CD4-positive, alpha-beta T cell treated with Interleukin-10 for 1 hour (primary cell): ENCODE measurements at regions not wholly inside any gene's neighbourhood (a gene's known extent, or its start where the extent isn't known, plus 50 kb on each side); places are given as distances from the start of the nearest gene placed in this dataset.

Experiments used
- DNase-seq: peaks from one replicate; pipeline ENCODE4 v3.0.0-alpha.2; 2020

DNA sequence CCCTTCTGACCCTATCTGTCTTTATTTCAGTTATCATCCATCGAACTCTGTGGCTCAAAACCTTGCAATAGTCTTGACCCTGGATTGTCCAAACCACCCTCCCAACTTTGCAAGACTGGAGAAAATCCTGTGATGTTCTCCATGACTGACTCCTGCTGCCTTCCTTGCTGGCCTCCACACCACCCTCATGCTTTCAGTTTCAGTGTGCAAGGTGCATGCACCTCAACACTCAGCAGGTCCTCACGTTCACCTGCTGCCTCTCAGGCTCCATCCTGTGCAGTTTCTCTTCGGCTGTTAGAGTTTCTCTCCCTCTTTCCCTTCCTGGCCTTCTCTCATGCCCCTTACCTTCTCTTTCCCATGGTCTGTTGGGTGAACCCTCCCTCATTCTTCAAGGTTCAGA, 59.4 kb upstream of the ASIC2 start:
- no peak for DNase-seq

DNA sequence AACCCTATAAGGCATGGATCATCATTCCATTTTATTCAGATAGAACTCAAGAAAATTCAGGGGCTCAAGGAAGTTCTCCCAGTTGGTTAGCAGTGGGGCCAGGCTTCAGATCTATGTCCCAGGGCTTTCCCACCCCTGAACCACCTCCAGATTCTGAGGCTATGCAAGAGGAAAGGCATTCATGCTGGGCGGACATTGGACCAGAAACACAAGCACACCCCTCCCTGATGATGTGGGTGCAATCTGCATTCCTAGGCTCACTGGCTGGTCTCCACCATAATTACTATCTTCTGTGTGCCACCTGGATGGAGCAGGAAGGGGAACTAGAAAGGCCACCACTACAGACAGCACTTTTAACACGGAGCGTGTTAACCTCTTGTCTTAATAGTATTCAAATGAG, 63.2 kb upstream of the ASIC2 start:
- no peak for DNase-seq

DNA sequence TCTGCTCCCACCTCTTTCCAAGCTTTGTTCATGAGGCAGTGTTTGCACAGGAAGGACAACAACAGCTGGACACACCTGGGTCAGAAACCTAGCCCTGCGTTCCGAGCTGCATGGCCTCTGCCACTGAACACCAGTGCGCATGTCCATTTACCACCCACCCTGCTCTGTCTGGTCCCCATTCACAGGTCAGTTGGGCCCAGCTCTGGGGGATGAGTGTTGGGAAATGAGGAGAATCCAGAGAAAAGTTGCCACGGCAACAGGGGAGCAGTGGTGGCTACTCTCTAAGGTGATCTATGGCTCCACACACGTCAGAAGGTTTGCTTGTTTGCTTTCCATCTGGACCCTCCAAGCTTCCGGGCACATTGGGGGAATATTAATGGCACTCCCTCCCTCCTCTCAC, 70.4 kb upstream of the ASIC2 start:
- no peak for DNase-seq

DNA sequence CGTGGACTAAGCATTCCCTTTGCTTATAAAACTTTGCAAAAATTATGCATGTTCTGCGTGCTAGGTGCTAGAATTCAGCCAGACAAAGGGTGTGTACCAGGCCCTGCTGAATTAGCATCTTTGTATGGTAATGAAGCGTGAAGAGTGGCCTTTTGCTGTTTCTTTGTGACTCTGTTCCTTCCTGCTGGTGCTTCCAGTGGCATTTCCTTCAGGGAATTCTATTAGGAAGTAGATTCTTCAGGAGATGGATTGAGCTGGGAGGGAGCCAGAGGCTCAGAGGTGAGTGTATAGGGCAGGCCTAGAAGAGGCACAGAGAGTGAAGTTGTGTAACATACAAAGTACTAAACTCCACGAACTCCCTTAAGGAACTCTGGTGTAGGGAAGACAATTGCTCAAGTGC, 73.9 kb upstream of the ASIC2 start:
- no peak for DNase-seq

DNA sequence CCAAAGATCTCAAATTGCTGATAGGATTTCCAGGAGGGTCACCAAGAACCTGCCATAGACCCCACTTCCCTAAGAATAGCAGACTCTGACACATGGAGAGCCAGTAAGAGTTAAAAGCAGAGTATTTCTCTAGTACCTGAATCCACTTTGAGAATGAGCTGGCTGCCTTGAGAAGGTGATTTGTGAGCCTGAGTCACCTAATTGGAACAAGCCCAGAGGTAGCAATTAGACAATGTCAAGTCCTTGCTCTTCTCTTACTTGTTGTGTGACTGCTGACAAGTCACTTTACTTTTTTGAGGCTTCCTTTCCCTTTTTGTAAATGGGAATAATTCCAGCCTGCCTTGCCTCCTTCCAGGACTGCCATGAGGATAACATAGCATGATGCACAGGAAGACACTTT, 76.1 kb upstream of the ASIC2 start:
- DNase-seq = no peak

DNA sequence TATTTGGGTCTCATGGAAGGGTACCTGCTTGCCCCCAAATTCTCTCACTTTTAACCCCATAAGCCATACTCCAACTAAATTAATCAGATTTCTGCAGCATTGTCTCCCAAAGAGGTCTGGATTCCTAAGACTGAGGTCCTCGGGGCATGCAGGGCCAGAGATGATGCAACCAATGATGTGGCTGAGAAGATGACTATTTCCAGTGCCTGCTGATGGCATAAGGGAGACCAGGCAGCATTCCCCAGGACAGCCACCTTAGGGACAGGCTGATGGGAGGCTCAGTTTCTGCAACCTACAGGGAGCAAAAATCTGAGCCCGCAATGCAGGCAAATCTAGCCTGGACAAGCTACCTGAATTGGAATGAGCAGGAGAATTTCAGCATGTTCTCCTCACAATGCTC, 76.8 kb upstream of the ASIC2 start:
- no peak for DNase-seq

DNA sequence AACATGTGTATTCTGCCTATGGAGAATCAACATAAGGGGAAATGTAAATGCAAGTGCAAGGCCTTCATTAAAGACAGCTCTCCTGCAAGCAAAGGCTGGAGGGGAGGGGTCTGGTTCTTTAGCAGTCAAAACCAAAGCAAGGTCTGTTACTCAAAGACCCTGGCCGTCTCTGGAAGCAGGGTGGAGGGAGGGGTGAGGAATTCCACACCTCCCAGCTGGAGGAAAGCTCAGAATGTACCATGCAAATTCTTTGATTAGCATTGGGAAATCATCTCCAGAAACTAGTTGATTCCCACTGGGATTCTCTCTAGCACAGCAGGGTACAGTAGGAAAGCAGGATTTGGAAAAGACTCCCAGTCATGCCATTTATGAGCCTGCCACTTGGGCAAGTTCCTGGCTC, 77.3 kb upstream of the ASIC2 start:
- no peak for DNase-seq

DNA sequence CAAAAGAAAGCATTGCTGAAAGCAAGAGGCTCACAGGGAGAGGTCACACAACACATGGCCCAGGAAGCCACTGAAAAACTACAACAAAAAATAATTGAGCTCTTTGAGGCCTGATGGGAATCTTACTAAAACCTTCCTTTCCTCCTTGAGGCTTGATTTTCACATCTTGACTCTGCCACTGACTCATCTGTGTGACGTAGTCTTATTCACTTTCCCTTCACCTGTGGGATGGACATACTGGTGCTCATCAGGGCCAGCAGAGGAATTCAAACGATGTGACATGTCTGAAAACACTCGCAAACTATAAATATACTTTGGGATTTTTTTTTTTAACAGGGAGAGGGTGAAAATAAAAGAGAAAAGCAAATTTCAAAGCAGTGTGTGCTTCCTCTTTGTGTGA, 78.3 kb upstream of the ASIC2 start:
- DNase-seq = no peak

DNA sequence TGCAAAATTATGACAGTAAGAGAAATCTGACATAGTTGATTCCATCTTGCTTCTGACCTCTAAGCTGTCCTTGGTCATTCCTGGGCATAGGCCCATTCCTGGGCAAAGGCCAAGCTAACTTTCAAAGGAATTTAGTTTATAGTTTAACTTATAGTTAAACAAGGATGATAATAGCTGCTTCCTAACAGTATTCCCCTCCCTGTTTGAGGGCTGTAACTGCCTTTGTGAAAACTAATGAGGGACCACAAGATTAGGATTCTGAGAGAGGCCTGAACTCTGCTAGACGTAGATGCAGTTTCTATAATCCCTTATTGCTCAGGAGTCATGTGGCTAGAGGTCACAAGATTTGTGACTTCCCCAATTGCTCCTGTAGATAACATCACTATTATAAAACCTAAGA, 80.2 kb upstream of the ASIC2 start:
- no peak for DNase-seq

DNA sequence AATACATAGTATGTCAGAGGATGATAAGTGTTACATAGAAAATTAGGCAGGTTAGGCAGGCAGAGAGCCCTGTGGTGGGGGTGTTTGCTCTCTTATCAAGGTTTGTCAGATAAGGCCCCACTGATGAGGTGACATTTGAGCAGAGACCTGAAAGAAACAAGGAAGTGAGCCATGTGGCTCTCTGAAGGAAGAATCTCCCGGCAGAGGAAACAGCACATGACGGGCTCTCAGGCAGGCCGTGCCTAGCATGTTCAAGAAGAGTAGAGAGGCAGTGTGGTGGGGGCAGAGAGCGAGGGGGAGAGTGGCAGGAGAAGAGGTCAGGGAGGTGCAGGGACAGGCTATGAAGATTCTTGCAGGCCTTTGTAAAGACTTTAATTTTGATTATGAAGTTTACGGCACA, 82.0 kb upstream of the ASIC2 start:
- no peak for DNase-seq

DNA sequence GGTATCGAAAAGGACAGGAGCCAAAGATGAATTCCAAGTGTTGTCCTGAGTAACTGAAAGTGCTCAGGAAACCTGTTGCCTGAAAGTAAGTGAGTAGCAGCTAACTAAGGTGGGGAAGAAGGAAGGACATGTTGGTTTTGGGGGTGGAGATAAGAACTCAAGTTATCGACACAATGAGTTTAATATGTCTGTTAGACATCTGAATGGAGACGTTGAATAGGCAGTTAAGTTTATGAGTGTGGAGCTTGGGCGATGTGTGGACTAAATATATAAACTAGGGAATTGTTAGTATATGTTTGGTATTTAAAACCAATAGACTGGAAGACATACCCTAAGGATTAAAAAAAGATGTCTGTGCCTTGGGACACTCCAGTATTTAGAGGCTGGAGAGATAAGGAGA, 82.7 kb upstream of the ASIC2 start:
- no peak for DNase-seq

DNA sequence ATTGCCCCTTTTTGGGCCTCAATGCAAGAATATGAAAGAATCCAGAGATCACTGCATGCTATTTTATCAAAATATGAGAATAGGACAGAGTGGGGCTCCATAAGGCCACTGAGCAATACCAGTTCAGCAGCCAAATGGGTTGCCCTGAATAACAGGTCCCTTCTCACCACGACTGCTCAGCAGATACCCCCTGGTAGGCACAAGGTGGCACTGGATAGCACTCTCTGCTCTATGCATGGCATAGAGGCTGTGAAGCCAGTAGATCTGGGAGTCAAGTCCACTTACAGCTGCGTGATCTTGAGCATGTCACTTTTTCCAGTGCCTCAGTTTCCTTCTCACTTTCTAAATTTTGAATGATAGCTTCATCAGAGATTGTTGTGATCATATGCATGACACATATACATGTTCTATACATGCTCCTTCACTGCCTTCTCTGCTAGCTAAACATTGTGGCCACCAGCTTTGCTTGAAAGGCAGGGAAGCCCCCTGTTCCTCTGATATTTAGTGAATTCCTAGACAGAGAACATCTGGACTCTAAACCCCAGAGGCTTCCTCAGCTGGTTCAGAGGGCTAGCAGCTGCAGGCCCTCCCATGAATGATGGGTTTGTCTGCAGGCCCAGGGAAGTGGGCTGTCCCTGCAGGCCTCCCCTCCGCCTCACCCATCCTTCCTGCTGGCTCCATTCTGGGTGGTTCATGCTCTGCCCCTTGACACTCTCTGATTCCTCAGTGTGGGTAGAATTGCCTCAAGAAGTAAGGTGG, 84.9 kb upstream of the ASIC2 start:
- no peak for DNase-seq

DNA sequence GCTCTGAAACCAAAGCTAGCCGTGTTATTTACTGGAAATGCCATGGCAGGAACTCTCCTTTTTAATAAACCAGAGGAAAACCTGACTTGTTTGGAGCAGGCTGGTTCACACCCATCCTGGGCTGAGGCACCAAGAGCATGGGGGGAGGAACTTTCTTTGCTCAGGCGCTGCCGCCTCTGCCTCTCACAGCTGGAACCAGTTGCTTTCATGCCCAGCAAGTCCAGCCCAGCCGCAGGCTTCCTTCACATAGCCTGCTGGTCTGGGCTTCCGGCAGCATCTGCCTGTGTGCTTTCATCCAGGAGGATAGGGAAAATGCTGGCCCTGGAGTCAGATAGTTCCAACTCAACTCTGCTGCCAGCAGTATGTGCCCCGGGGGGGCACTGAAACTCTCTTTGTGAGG, 88.1 kb upstream of the ASIC2 start:
- DNase-seq = no peak

DNA sequence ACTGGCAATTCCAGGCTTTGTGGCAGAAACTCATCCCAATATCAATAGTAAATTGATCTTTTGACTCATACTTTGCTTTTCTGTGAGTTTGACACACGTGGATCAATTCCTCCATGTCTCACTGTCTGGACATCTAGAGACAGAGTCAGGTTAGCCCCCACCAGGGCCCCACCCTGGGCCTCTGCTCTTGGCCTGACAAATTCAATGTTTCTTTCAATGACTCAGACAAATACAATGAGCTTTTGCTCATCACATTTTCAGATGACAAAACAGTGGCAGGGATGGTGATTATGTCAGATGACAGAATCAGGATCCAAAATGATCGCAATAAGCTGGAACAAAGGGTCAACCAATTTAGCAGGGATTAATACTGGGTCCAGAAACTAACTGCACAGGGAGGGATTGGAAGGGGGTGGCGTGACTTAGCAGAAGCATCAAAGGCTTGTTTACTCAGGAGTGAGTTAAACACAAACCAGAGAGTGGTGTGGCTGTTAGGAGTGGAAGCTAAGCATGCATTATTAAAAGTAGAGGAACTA, 90.5 kb upstream of the ASIC2 start:
- DNase-seq = no peak

DNA sequence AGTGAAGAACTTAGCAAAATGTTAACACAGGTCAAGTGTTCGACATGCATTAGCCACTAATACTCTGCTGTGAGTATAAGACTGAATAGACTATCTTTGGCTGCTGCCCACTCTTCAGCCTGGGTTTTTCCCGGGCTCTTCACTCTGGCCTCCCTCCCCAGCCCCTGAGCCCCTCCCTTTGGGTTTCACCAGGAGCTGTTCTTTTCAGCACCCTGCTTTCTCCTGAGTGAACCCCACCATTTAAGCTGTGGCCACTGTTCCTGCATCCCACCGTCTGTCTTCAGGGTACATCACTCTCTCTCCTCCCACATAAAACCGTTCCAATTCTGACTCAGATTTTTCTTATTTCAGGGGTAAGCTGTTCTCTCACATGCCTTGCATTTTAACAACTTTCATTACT, 92.0 kb upstream of the ASIC2 start:
- no peak for DNase-seq

DNA sequence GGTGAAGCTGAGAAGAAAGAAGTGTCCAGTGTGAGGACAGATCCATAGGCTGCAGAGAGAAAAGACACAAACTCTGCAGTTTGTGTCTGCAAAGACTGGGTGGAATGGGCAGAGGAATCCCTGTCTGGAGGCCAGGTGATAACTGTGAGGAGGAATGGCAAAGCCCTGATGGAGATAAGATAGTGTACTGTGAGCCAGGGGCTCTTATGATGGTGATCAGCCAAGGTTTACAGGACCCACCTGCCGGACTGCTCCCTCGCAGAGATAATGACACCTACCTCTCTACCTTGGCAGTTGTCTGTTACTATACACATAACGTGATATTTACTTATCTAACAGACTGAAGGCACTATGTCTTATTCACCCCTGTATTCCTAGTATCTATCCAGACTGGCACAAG, 92.6 kb upstream of the ASIC2 start:
- DNase-seq = no peak

DNA sequence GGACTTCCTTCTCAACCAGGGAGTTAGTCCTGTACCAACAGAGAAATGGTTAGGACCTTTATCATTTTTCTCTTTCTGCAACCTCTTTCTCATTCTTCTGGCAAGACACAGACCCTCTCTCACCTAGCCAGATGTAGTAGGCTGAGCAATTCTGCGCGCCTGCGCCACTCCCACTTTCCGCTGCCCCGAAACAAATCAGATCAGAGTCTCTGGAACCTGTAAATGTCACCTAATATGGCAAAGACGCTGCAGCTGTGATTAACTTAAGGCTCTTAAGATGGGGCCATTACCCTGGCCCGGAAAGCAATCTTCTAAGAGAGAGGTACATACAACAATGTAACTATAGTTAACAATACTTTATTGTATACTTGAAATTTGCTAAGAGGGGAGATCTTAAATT, 94.3 kb upstream of the ASIC2 start:
- no peak for DNase-seq

DNA sequence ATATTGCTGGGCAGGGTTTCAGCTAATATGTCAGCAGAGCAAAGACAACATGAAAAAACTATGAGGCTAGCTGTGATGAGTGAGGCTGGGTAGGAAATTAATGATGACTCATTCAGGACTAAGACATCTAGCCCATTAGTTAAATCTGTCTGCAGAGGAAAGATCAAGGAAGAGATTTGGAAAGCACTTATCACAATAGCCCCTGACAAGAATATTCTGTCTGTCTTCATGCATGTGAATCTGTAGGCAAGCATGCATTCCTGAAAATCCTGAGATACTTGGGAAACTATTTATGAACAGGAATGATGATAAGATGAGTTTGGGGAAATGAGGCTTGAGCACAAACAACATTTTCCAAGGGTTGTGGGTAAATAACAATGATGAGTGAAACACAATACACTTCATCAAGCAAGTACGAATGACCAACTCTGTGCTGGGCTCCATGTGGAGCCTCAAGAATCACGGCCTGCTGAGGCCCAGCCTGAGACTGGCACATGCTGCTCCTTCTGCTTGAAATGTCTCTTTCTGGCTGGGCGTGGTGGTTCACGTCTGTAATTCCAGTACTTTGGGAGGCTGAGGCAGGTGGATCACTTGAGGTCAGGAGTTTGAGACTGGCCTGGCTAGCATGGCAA, 96.5 kb upstream of the ASIC2 start:
- DNase-seq = no peak

DNA sequence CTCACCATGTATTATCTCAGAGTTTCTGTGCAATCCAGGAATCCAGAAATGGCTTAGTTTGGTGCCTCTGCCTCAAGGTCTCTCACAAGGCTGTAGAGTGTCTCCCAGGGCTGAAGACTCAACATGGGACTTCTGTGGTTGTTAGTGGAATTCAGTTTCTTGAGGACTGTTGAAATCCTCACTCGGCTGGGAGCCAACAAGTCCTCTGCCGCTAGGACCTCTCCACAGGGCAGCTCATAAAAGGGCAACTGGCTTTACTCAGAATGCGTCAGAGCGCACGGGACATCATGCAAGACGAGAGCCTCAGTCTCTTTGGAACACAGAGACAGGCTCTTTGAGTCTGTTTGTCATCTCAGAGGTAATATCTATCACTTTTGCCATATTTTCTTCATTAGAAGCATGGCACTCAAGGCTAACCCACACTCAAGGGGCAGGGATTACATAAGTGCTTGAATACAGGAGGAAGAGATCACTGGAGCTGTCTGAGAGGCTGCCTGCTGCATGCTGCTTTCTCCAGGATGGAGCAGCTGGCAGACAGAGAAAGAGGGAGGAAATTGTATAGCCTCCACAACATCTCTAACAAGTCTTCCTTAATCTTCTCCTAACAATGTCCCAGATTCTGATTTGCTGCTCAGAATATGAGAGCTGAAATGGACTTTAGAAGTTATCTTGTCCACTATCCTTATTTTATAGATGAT, 97.5 kb upstream of the ASIC2 start:
- no peak for DNase-seq

DNA sequence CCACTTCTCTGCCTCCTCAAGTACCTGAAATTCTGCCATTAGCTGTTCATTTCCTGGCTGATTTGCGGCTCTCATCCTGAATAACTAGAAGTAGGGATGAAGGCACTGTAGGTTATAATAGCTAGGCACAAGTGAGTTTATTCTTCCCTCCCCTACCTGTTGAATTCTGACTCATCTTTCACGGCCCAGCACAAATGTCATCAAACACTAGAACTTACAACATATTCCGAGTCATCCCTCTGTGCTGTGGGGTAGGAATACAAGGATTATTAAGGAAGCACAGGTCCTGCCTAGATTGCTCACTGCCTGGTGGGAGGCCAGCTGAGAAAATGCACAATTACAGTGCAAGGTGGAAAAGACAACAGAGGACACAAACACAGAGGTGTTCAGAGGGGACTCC, 103.7 kb upstream of the ASIC2 start:
- no peak for DNase-seq

DNA sequence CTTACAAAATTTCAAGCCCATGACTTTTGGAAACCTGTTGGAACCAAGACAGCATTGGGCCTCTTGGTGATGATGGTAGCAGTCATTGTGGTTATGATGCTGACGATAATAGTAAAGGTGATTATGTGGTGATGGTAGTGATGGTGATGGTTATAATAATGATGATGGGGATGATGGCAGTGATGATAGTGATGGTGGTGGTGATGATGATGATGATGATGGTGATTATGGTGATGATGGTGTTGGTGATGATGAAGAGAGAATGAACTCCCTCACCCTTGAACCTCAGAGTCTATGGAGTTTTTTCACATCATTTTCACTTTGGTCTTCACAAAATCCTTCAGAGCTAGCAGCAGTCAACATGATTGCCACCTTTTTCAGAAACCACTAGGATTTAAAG, 105.3 kb upstream of the ASIC2 start:
- no peak for DNase-seq

DNA sequence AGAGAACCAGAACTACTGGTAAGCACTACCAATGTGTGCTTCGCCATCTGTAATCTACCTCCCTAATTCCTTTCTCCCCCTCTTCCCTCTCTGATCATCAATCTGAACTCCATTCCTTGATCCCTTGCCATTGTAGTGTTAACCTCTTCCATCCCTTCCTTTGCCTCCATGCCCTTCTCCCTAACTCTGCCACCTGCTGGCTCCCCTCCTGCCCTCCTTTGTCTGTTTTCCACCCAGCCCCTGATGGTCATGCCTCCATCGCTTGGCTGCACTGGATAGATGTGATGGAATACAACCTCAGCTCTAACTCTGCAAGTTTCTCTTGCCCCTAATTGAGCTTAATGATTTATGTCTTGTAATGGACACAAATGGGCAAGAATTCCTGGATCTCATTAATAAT, 108.2 kb upstream of the ASIC2 start:
- no peak for DNase-seq

DNA sequence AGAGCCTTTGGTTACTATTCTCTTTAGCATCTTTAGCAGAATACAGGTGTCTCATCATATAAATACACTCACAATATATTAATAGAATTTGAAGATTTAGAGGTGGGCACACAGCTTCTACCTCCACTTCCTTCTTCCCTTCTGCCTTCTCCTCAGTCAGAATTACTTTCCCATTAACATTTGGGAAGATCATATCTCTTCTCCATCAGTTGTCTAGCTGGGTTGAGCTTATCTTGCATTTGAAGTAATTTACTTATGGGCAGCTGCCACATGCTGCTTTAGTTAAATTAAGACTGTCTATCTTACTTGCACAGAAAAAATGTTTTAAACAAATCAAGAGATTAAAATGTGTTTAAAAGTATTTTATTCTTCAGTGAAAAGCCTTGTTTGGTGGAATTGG, 110.1 kb upstream of the ASIC2 start:
- no peak for DNase-seq

DNA sequence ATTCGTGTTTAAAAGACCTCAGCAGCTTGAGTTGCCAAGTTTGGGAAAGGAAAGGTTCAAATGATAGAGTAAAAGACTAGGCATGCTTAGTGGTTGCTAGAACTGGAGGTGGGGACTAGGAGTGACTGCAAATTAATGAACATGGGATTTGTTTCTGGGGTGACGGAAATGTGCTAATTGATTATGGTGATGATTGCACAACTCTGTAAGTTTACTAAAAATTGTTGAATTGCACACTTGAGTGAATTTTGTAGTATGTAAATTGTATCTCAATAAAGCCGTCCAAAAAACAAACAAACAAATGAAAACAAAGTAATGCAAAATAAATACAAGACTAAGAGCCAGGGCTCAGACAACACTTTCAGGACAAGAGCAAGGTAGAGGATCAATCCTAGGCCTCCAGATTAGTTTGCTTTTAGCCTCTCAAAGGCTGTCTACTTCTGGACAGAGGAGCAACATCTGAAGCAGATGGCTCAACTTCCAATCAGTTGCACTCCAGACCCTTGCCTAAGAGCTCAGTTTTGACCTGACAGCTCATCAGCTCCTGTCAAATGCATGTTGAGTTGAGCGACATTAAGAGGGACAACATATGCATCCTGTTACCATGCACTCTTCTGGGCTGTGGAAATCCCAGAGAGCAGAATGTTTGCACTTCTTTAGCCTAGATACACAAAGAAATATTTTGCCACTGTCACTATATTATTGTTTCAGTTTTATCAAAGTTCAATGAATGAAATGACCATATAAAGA, 111.2 kb upstream of the ASIC2 start:
- no peak for DNase-seq
